H9 (cell line): ENCODE measurements at regions not wholly inside any gene's neighbourhood (a gene's known extent, or its start where the extent isn't known, plus 50 kb on each side); places are given as distances from the start of the nearest gene placed in this dataset.

ENCODE experiments used
- DNase-seq: peaks from one replicate; pipeline ENCODE4 v3.0.0-alpha.2; 2017
- H2AFZ ChIP-seq: one replicate; pipeline ENCODE4 v1.6.1; 2013; ENCODE audit warnings: mild to moderate bottlenecking, low read length, control low read depth, moderate library complexity
- H2AK5ac ChIP-seq: 2 replicates; pipeline ENCODE4 v1.6.1; 2013; ENCODE audit warnings: low read length, control low read depth, mixed read lengths; ENCODE audit not compliant: insufficient read length
- H2BK120ac ChIP-seq: one replicate; pipeline ENCODE4 v1.6.1; 2013; ENCODE audit warnings: low read depth, mild to moderate bottlenecking, low read length, control low read depth, inconsistent platforms; ENCODE audit not compliant: poor library complexity, severe bottlenecking
- H2BK12ac ChIP-seq: 2 replicates; pipeline ENCODE4 v1.6.1; 2013; ENCODE audit warnings: low read length, control low read depth, mixed read lengths, low read depth; ENCODE audit not compliant: insufficient read length
- H2BK15ac ChIP-seq: 2 replicates; pipeline ENCODE4 v1.6.1; 2013; ENCODE audit warnings: low read depth, low read length, control low read depth
- H2BK20ac ChIP-seq: one replicate; pipeline ENCODE4 v1.6.1; 2013; ENCODE audit warnings: low read depth, mild to moderate bottlenecking, low read length, control low read depth, inconsistent platforms; ENCODE audit not compliant: poor library complexity, severe bottlenecking
- H2BK5ac ChIP-seq: 2 replicates; pipeline ENCODE4 v1.6.1; 2013; ENCODE audit warnings: low read length, control low read depth, mixed read lengths; ENCODE audit not compliant: insufficient read length
- H3K14ac ChIP-seq: 2 replicates; pipeline ENCODE4 v1.6.1; 2013; ENCODE audit warnings: low read length, control low read depth; ENCODE audit not compliant: insufficient read depth
- H3K18ac ChIP-seq: 2 replicates; pipeline ENCODE4 v1.6.1; 2013; ENCODE audit warnings: low read depth, mild to moderate bottlenecking, mixed read lengths, low read length, control low read depth; ENCODE audit not compliant: insufficient read length
- H3K23ac ChIP-seq: 2 replicates; pipeline ENCODE4 v1.6.1; 2013; ENCODE audit warnings: low read length, control low read depth, mixed read lengths, low read depth; ENCODE audit not compliant: insufficient read length
- H3K23me2 ChIP-seq: 2 replicates; pipeline ENCODE4 v1.6.1; 2013; ENCODE audit warnings: low read depth, mild to moderate bottlenecking, mixed read lengths, low read length, control low read depth; ENCODE audit not compliant: insufficient read length, poor library complexity, severe bottlenecking
- H3K27ac ChIP-seq: 2 replicates; pipeline ENCODE4 v1.5.1; 2013; ENCODE audit warnings: low read length, control low read depth, mixed read lengths, low read depth; ENCODE audit not compliant: insufficient read length
- H3K27me3 ChIP-seq: 2 replicates; pipeline ENCODE4 v1.6.1; 2013; ENCODE audit warnings: low read length, control low read depth, inconsistent platforms; ENCODE audit not compliant: insufficient read depth
- H3K4ac ChIP-seq: 2 replicates; pipeline ENCODE4 v1.6.1; 2013; ENCODE audit warnings: low read depth, mild to moderate bottlenecking, control low read depth, inconsistent platforms, low read length, moderate library complexity
- H3K4me1 ChIP-seq: 2 replicates; pipeline ENCODE4 v1.6.1; 2013; ENCODE audit warnings: low read length, control low read depth, inconsistent platforms; ENCODE audit not compliant: insufficient read depth
- H3K4me2 ChIP-seq: 2 replicates; pipeline ENCODE4 v1.6.1; 2013; ENCODE audit warnings: low read length, control low read depth, mixed read lengths; ENCODE audit not compliant: insufficient read length, insufficient read depth
- H3K56ac ChIP-seq: 2 replicates; pipeline ENCODE4 v1.6.1; 2013; ENCODE audit warnings: low read depth, mild to moderate bottlenecking, mixed read lengths, low read length, control low read depth; ENCODE audit not compliant: insufficient read length
- H3K79me1 ChIP-seq: 2 replicates; pipeline ENCODE4 v1.6.1; 2013; ENCODE audit warnings: low read depth, mild to moderate bottlenecking, moderate library complexity, low read length, control low read depth, inconsistent platforms; ENCODE audit not compliant: insufficient read depth, poor library complexity, severe bottlenecking
- H3K79me2 ChIP-seq: 2 replicates; pipeline ENCODE4 v1.6.1; 2013; ENCODE audit warnings: low read length, control low read depth, inconsistent platforms; ENCODE audit not compliant: insufficient read depth
- H3K9ac ChIP-seq: 2 replicates; pipeline ENCODE4 v1.6.1; 2013; ENCODE audit warnings: low read length, control low read depth, mixed read lengths; ENCODE audit not compliant: insufficient read length; ENCODE audit errors: extremely low read depth
- H3K9me3 ChIP-seq: one replicate; pipeline ENCODE4 v1.6.1; 2013; ENCODE audit warnings: low read depth, low read length, inconsistent platforms; ENCODE audit not compliant: control insufficient read depth
- H3T11ph ChIP-seq: one replicate; pipeline ENCODE4 v1.6.1; 2013; ENCODE audit warnings: mild to moderate bottlenecking, low read length, control low read depth, inconsistent platforms
- H4K20me1 ChIP-seq: one replicate; pipeline ENCODE4 v1.6.1; 2013; ENCODE audit not compliant: control insufficient read depth, insufficient read length, insufficient read depth
- H4K5ac ChIP-seq: 2 replicates; pipeline ENCODE4 v1.6.1; 2013; ENCODE audit warnings: low read depth, mild to moderate bottlenecking, mixed read lengths, low read length, control low read depth; ENCODE audit not compliant: insufficient read length
- H4K8ac ChIP-seq: replicated peaks from 2 replicates; pipeline ENCODE4 v1.6.1; 2013; ENCODE audit warnings: low read length, control low read depth, mixed read lengths, low read depth; ENCODE audit not compliant: insufficient read length
- H4K91ac ChIP-seq: 2 replicates; pipeline ENCODE4 v1.6.1; 2013; ENCODE audit warnings: low read depth, mild to moderate bottlenecking, moderate library complexity, mixed read lengths, low read length, control low read depth; ENCODE audit not compliant: insufficient read length
- H3K27ac Mint-ChIP-seq, 3 experiments: 2 replicates in 2 of 3; 3 replicates in 1 of 3; pipeline ENCODE4 v1.8.0; 2020 to 2021; ENCODE audit warnings: mixed read lengths in 3 of 3, mild to moderate bottlenecking in 1 of 3, moderate library complexity in 1 of 3
- H3K27me3 Mint-ChIP-seq: 2 replicates; pipeline ENCODE4 v1.8.0; 2021; ENCODE audit warnings: low read depth, mild to moderate bottlenecking, moderate library complexity, mixed read lengths
- H3K36me3 Mint-ChIP-seq, 3 experiments: 2 replicates in 2 of 3; 3 replicates in 1 of 3; pipeline ENCODE4 v1.8.0; 2020 to 2021; ENCODE audit warnings: low read depth in 3 of 3, mixed read lengths in 3 of 3; ENCODE audit not compliant: insufficient read depth in 1 of 3
- H3K4me1 Mint-ChIP-seq, 2 experiments: 2 replicates each; pipeline ENCODE4 v1.8.0; 2020; ENCODE audit warnings: mixed read lengths in 2 of 2
- H3K4me3 Mint-ChIP-seq, 2 experiments: 2 replicates in 1 of 2; 3 replicates in 1 of 2; pipeline ENCODE4 v1.8.0; 2020 to 2021; ENCODE audit warnings: mild to moderate bottlenecking in 2 of 2, mixed read lengths in 2 of 2, moderate library complexity in 1 of 2
- H3K9me3 Mint-ChIP-seq, 2 experiments: 2 replicates in 1 of 2; 3 replicates in 1 of 2; pipeline ENCODE4 v1.8.0; 2020; ENCODE audit warnings: mild to moderate bottlenecking in 2 of 2, mixed read lengths in 2 of 2, moderate library complexity in 1 of 2
- CTCF ChIP-seq: fragments of 200-600 bp; sonication (generic); conservative IDR thresholded peaks from 3 replicates; pipeline ENCODE4 v1.8.0; 2021; ENCODE audit warnings: antibody characterized with exemption, mild to moderate bottlenecking
- WGBS: extraction: QIAGEN DNeasy Blood & Tissue Kit; methylation state at CpG from one replicate; pipeline ENCODE4 v1.1.7; 2013; ENCODE audit warnings: missing lambda C conversion rate, low lambda C conversion rate, mixed read lengths; ENCODE audit not compliant: insufficient read length; ENCODE audit errors: extremely low coverage; 5-methylcytosine and 5-hydroxymethylcytosine counted together

GRCh38 chr17:74015316-74015715 lies 188.2 kb upstream of the RPL38 start:
- no peak overlapping the region for H2BK5ac ChIP-seq
- no peak for DNase-seq

More at GRCh38 chr17:74015316-74015715, 188.2 kb upstream of the RPL38 start:
- no peak overlapping the region for H3K14ac ChIP-seq
- no peaks in the 10 kb centered on the region for H3K23me2 ChIP-seq
- no peaks in the 10 kb centered on the region for H4K20me1 ChIP-seq
- no peak overlapping the region for H3K9ac ChIP-seq
- no peak for TF ChIP-seq CTCF
- H2BK120ac ChIP-seq, result no peak overlapping the region
- no peaks in the 10 kb centered on the region for H3K79me1 ChIP-seq
- H3K56ac ChIP-seq, result no peak overlapping the region
- Mint-ChIP-seq H3K27me3 (peaks cover 27% of the 10 kb centered on the region), H3K36me3 (no peaks in the 10 kb centered on the region), H3K9me3 (no peaks in the 10 kb centered on the region), H3K4me1 (peaks cover 15 to 35% of the 10 kb centered on the region in 2 experiments), H3K4me3 (no peak overlapping the region), H3K27ac (no peak overlapping the region)
- H3K9me3 ChIP-seq, result no peaks in the 10 kb centered on the region
- no peak overlapping the region for H3K18ac ChIP-seq
- H2BK20ac ChIP-seq, result no peak overlapping the region
- no peak overlapping the region for H4K8ac ChIP-seq
- H4K91ac ChIP-seq, result no peak overlapping the region
- no peak overlapping the region for H3K4ac ChIP-seq
- no peak overlapping the region for H3K23ac ChIP-seq
- no peak overlapping the region for H3K27ac ChIP-seq
- H3K27me3 ChIP-seq, result no peaks in the 10 kb centered on the region
- no peak overlapping the region for H3T11ph ChIP-seq
- no peaks in the 10 kb centered on the region for H3K4me1 ChIP-seq
- H2BK15ac ChIP-seq, result no peak overlapping the region
- no CpG with 5 or more reads among the region's 5 CpGs for WGBS
- no peak overlapping the region for H2AFZ ChIP-seq
- H4K5ac ChIP-seq, result no peak overlapping the region
- no peak overlapping the region for H2AK5ac ChIP-seq
- H3K79me2 ChIP-seq, result no peaks in the 10 kb centered on the region
- H3K4me2 ChIP-seq, result no peak overlapping the region
- no peak overlapping the region for H2BK12ac ChIP-seq
